GM12892 (cell line): ENCODE measurements at regions not wholly inside any gene's neighbourhood (a gene's known extent, or its start where the extent isn't known, plus 50 kb on each side); places are given as distances from the start of the nearest gene placed in this dataset.

Experiments used
- DNase-seq: peaks from one replicate; pipeline ENCODE4 v3.0.0; 2011; ENCODE audit not compliant: insufficient read length
- FAIRE-seq: peaks from 2 replicates; lab custom pipeline; 2011; peaks lifted over from hg19 to GRCh38; lab: Jason Lieb, UNC
- POLR2A ChIP-seq: IDR thresholded peaks from 2 replicates; pipeline ENCODE4 v1.6.1; 2011; ENCODE audit warnings: low read depth, low read length, control low read depth
- POLR2AphosphoS5 ChIP-seq: IDR thresholded peaks from 2 replicates; pipeline ENCODE4 v1.6.1; 2011; ENCODE audit warnings: low read depth, low read length, control low read depth
- TAF1 ChIP-seq: IDR thresholded peaks from 2 replicates; pipeline ENCODE4 v1.6.1; 2011; ENCODE audit warnings: low read depth, mild to moderate bottlenecking, control low read depth, low read length, borderline replicate concordance

- DNase-seq: no peak
- no peak for TF ChIP-seq POLR2AphosphoS5
- no peak for FAIRE-seq
These were observed 62.9 kb downstream of the ACKR3 start for GRCh38 chr2:236632295-236633218.

- TF ChIP-seq TAF1: no peak
- no peak for TF ChIP-seq POLR2AphosphoS5
- TF ChIP-seq POLR2A: no peak
- FAIRE-seq: no peak
- DNase-seq: no peak
These were observed 63.6 kb downstream of the ACKR3 start for GRCh38 chr2:236633219-236633570.

DNA sequence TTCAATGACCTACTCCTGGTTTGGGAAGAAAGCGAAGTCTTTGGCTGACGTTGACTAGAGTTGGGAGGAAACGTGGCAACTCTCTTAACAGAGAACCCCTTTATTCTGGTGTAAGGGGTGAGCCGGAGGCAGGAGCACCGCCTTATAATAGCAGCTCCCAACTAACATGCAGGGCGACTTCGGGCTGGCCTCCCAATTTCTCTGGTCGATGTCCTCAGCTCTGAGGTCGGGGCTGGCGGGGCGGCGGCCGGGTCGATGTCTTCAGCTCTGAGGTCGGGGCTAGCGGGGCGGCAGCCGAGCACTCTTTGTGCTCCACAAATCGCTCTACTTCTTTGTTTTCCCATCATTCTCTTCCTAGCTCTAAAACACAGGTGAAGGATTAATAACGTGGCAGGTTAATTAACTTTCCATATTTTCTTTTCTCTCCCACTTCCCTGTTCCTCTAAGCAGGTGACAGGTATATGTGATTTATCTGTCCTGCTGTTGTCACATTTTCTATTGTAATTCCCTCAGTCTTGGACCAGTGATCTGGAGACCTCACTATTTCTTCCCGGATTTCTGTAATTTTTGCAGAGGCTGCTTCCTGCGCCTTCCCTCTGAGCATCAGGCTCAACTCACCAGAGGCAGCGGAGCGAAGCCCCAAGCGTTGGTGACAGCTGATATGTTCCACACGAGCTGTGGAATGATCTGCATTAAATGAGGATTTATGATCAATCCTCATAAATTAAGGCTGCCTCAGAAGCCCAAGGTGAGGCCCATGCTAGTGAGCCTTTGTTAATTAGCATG lies 64.3 kb downstream of the ACKR3 start:
- FAIRE-seq: no peak
- DNase-seq: no peak
- TF ChIP-seq POLR2A (no peak), TAF1 (no peak), POLR2AphosphoS5 (no peak)

DNA sequence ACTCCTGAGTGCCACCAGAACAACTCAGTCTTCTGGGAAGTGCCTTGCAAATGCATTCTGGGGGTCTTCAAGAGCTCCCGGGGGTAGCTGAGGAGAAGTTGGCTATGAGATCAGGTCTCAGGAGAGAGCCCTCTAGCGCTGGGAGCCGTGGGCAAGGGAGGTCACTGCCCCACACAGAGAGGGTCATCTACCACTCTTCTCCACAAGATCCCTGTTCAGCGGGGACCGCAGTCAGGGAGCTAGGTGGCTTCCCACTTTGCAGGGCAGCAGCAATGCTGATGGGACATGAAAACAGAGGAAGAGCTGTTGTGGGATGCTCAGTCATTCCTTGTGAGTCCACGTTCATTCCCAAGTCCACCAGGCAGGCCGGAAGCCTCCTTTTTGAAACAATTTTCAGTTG lies 66.6 kb downstream of the ACKR3 start:
- TF ChIP-seq POLR2AphosphoS5 (no peak), TAF1 (no peak), POLR2A (no peak)
- FAIRE-seq (no peak), DNase-seq (no peak)

DNA sequence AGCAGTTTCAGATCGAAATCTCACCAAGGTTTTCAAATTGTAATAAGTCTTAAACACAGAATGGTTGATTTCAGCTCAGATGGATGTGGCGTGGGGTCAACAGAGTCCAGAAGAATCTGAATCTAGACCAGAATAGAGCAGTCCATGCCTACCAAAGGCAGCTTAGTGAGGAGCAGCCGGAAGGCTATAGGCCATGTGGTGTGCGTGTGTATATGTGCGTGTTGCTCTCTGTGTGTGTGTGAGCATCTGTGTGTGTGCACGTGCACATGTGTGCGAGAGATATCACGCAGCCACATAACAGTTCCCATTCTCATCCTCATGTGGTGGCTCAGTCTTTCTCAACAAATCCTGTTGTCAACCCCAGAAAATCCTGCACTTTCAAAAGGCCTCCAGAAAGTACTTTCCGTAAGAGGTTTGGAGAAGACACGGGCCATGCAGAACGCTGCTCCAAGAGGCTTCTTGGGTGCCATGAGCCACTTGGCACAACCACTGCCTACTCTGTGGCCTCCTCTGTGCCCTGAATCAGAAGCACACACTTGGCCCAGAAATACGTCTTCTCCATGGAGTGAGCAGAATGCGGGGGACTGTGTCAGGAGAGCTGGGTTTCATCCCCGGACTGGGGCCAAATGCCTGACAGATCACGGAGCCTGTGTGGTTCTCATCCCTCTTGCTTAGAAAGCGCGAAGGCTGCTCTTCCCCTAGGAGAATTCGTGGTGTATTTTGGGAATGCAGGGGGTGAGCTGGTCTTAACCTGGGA lies 67.3 kb downstream of the ACKR3 start:
- TF ChIP-seq POLR2A: no peak
- no peak for TF ChIP-seq POLR2AphosphoS5
- TF ChIP-seq TAF1: no peak
- FAIRE-seq: no peak
- DNase-seq: no peak

- DNase-seq (no peak), FAIRE-seq (no peak)
- no peak for TF ChIP-seq POLR2AphosphoS5
- TF ChIP-seq TAF1: no peak
- no peak for TF ChIP-seq POLR2A
These were observed 68.3 kb downstream of the ACKR3 start for GRCh38 chr2:236637686-236638569.

DNA sequence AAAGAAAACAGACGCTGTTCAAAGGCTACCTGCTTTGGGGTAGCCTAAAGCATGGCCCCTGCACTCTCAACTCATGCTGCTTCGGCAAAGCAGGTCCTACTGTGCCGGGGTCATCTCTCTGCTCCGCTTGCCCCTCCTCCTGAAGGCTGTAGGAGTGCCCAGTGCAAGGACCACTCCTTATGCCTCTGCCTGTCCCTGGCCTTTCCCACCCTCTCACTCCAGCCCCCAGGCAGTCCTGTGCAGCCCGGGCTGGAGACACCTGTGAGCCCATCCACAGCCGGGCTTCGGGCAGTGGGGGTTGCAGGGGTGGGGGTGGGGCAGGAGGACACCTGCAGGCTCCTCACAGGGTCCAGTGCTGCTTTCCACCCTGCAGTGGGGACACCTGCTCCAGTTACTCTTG lies 69.1 kb downstream of the ACKR3 start:
- DNase-seq (no peak), FAIRE-seq (no peak)
- TF ChIP-seq POLR2A (no peak), POLR2AphosphoS5 (no peak), TAF1 (no peak)

GRCh38 chr2:236639461-236640235 lies 70.0 kb downstream of the ACKR3 start:
- TF ChIP-seq POLR2AphosphoS5 (no peak), POLR2A (no peak), TAF1 (no peak)
- no peak for DNase-seq
- FAIRE-seq: no peak

DNA sequence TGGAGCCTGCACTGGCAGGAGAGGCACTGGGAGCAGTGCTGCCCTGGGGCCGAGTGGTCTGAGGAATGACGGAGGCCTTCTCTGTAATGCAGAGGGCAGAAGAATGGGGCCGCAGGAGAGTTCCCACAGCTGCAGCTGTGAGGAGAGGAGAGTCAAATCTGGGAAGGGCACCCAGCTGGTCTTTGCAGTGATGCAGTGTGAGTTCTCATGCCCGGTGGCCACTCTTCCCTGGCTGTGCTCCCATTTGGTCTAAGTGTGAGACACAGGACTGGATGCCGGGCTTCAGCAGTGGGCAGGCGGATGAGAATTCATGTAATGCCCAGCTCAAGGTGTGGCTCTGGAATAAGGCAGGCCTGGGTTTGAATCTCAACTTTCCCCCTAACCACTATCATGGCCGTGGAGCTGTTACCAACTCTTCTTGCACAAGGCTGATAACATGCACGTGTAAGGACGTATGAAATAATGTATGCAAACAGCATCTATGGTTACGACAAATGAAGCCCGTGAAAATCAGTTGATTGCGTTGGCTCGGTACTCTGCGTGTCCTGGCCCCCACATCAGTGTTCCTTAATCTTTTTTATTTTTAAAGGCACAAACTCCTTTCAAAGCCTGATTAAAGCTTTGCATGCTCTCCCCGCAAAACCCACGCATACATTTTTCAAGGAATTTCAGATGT lies 71.6 kb downstream of the ACKR3 start:
- FAIRE-seq (no peak), DNase-seq (no peak)
- TF ChIP-seq POLR2A (no peak), POLR2AphosphoS5 (no peak), TAF1 (no peak)
